ENCODE measurements at regions not wholly inside any gene's neighbourhood (a gene's known extent, or its start where the extent isn't known, plus 50 kb on each side); places are given as distances from the start of the nearest gene placed in this dataset.

- TF ChIP-seq CTCF (IDR thresholded peaks at IDR 0.05) (no peak), POLR2A (IDR thresholded peaks at IDR 0.05) (no peak)
Measured at GRCh38 chr14:98951521-98952152, 320.4 kb downstream of the BCL11B start.
